Activated T-cell treated with anti-CD3 and anti-CD28 coated beads for 4 hours (primary cell): ENCODE measurements at regions not wholly inside any gene's neighbourhood (a gene's known extent, or its start where the extent isn't known, plus 50 kb on each side); places are given as distances from the start of the nearest gene placed in this dataset.
"Not testable (repeated sequence)": the region's sequence is repeated elsewhere in the genome, so short reads cannot be mapped to it uniquely, and the experiment has no call there.

Experiments used
- DNase-seq: peaks from one replicate; pipeline ENCODE4 v3.0.0-alpha.2; 2020

- not testable (repeated sequence) for DNase-seq
Measured at GRCh38 chr16:18263046-18263445, 73.5 kb downstream of the NPIPA8 start.

- not testable (repeated sequence) for DNase-seq
Measured at GRCh38 chr16:18261848-18262247, 74.7 kb downstream of the NPIPA8 start.

- not testable (repeated sequence) for DNase-seq
Measured at GRCh38 chr16:18259496-18260176, 76.9 kb downstream of the NPIPA8 start.

GRCh38 chr16:18252943-18253342, 83.6 kb downstream of the NPIPA8 start:
- not testable (repeated sequence) for DNase-seq

- not testable (repeated sequence) for DNase-seq
Measured at GRCh38 chr16:18230505-18230904, 106.0 kb downstream of the NPIPA8 start.

GRCh38 chr16:18222054-18223009, 114.2 kb downstream of the NPIPA8 start:
- not testable (repeated sequence) for DNase-seq

GRCh38 chr16:18217741-18218140, 118.8 kb downstream of the NPIPA8 start:
- DNase-seq: not testable (repeated sequence)

- not testable (repeated sequence) for DNase-seq
Measured at GRCh38 chr16:18216814-18217213, 119.7 kb downstream of the NPIPA8 start.

GRCh38 chr16:18213810-18214209, 122.7 kb downstream of the NPIPA8 start:
- DNase-seq: not testable (repeated sequence)

- not testable (repeated sequence) for DNase-seq
Measured at GRCh38 chr16:18211505-18211904, 125.0 kb downstream of the NPIPA8 start.

GRCh38 chr16:18204786-18205185, 131.8 kb downstream of the NPIPA8 start:
- not testable (repeated sequence) for DNase-seq

GRCh38 chr16:18204309-18204708, 132.2 kb downstream of the NPIPA8 start:
- not testable (repeated sequence) for DNase-seq

GRCh38 chr16:18201511-18201910, 135.0 kb downstream of the NPIPA8 start:
- DNase-seq: not testable (repeated sequence)

- DNase-seq: not testable (repeated sequence)
Measured at GRCh38 chr16:18192389-18192788, 144.1 kb downstream of the NPIPA8 start.

- not testable (repeated sequence) for DNase-seq
Measured at GRCh38 chr16:18190179-18190578, 146.4 kb downstream of the NPIPA8 start.

GRCh38 chr16:18184755-18185154, 151.8 kb downstream of the NPIPA8 start:
- not testable (repeated sequence) for DNase-seq

- not testable (repeated sequence) for DNase-seq
Measured at GRCh38 chr16:18181028-18181427, 155.5 kb downstream of the NPIPA8 start.

- not testable (repeated sequence) for DNase-seq
Measured at GRCh38 chr16:18173945-18174497, 162.5 kb downstream of the NPIPA8 start.

GRCh38 chr16:18162293-18162692, 174.2 kb downstream of the NPIPA8 start:
- DNase-seq: not testable (repeated sequence)

GRCh38 chr16:18161224-18161623, 175.3 kb downstream of the NPIPA8 start:
- not testable (repeated sequence) for DNase-seq

- DNase-seq: not testable (repeated sequence)
Measured at GRCh38 chr16:18159185-18159584, 177.4 kb downstream of the NPIPA8 start.

GRCh38 chr16:18157854-18158253, 178.7 kb downstream of the NPIPA8 start:
- DNase-seq: not testable (repeated sequence)

GRCh38 chr16:18152832-18153231, 183.7 kb downstream of the NPIPA8 start:
- DNase-seq: not testable (repeated sequence)
